ENCODE measurements at regions not wholly inside any gene's neighbourhood (a gene's known extent, or its start where the extent isn't known, plus 50 kb on each side); places are given as distances from the start of the nearest gene placed in this dataset.
"Not testable (repeated sequence)": the region's sequence is repeated elsewhere in the genome, so short reads cannot be mapped to it uniquely, and the experiment has no call there.

GRCh38 chr1:147348592-147348991, 106.1 kb downstream of the CHD1L start:
- not testable (repeated sequence) for H3K4me3 ChIP-seq (ENCODE audit: low read length); H3K36me3 ChIP-seq (ENCODE audit: insufficient read depth, low read length); H3K9ac ChIP-seq (ENCODE audit: low read depth, low read length); H3K27me3 ChIP-seq (ENCODE audit: insufficient read depth, low read length); H3K4me1 ChIP-seq (ENCODE audit: insufficient read depth, low read length); H3K9me3 ChIP-seq (ENCODE audit: insufficient read depth, low read depth, low read length); H3K27ac ChIP-seq (ENCODE audit: low read depth, low read length)
- WGBS: 93% methylated on average over 3 of the region's 8 CpGs

- Histone ChIP-seq H3K27me3 (ENCODE audit: insufficient read depth, low read length) (no peaks in the 10 kb centered on the region), H3K36me3 (ENCODE audit: insufficient read depth, low read length) (no peaks in the 10 kb centered on the region), H3K4me1 (ENCODE audit: insufficient read depth, low read length) (no peaks in the 10 kb centered on the region), H3K4me3 (ENCODE audit: low read length) (no peak overlapping the region), H3K9ac (ENCODE audit: low read depth, low read length) (no peak overlapping the region), H3K9me3 (ENCODE audit: insufficient read depth, low read depth, low read length) (no peaks in the 10 kb centered on the region), H3K27ac (ENCODE audit: low read depth, low read length) (no peak overlapping the region)
- WGBS: 86% methylated on average over 1 of the region's 1 CpG
Observed at GRCh38 chr1:147349533-147349932, 107.0 kb downstream of the CHD1L start.

- Histone ChIP-seq H3K27ac (ENCODE audit: low read depth, low read length) (no peak overlapping the region), H3K27me3 (ENCODE audit: insufficient read depth, low read length) (no peaks in the 10 kb centered on the region), H3K9ac (ENCODE audit: low read depth, low read length) (no peak overlapping the region), H3K9me3 (ENCODE audit: insufficient read depth, low read depth, low read length) (no peaks in the 10 kb centered on the region), H3K36me3 (ENCODE audit: insufficient read depth, low read length) (no peaks in the 10 kb centered on the region), H3K4me3 (ENCODE audit: low read length) (no peak overlapping the region), H3K4me1 (ENCODE audit: insufficient read depth, low read length) (no peaks in the 10 kb centered on the region)
- 89% methylated on average over 3 of the region's 3 CpGs for WGBS
Observed at GRCh38 chr1:147351140-147351835, 108.8 kb downstream of the CHD1L start.

- Histone ChIP-seq H3K27ac (ENCODE audit: low read depth, low read length) (no peak overlapping the region), H3K4me1 (ENCODE audit: insufficient read depth, low read length) (peaks cover 4% of the 10 kb centered on the region; the same call in 1 of the 2 replicates), H3K4me3 (ENCODE audit: low read length) (no peak overlapping the region), H3K9me3 (ENCODE audit: insufficient read depth, low read depth, low read length) (no peaks in the 10 kb centered on the region), H3K36me3 (ENCODE audit: insufficient read depth, low read length) (no peaks in the 10 kb centered on the region), H3K27me3 (ENCODE audit: insufficient read depth, low read length) (no peaks in the 10 kb centered on the region), H3K9ac (ENCODE audit: low read depth, low read length) (no peak overlapping the region)
- 84% methylated on average over 4 of the region's 4 CpGs for whole genome bisulfite sequencing
Observed at GRCh38 chr1:147377263-147378246, 135.1 kb downstream of the CHD1L start.

- Histone ChIP-seq H3K9me3 (ENCODE audit: insufficient read depth, low read depth, low read length) (no peaks in the 10 kb centered on the region), H3K36me3 (ENCODE audit: insufficient read depth, low read length) (no peaks in the 10 kb centered on the region), H3K4me1 (ENCODE audit: insufficient read depth, low read length) (peaks cover 4% of the 10 kb centered on the region; the same call in 1 of the 2 replicates), H3K9ac (ENCODE audit: low read depth, low read length) (no peak overlapping the region), H3K27ac (ENCODE audit: low read depth, low read length) (no peak overlapping the region), H3K27me3 (ENCODE audit: insufficient read depth, low read length) (no peaks in the 10 kb centered on the region), H3K4me3 (ENCODE audit: low read length) (no peak overlapping the region)
- WGBS: 96% methylated on average over 3 of the region's 3 CpGs
Observed at GRCh38 chr1:147379889-147380288, 137.4 kb downstream of the CHD1L start.

GRCh38 chr1:147384804-147385203, 142.3 kb downstream of the CHD1L start:
- Histone ChIP-seq H3K27ac (ENCODE audit: low read depth, low read length) (no peak overlapping the region), H3K4me3 (ENCODE audit: low read length) (no peak overlapping the region), H3K4me1 (ENCODE audit: insufficient read depth, low read length) (no peaks in the 10 kb centered on the region), H3K9ac (ENCODE audit: low read depth, low read length) (no peak overlapping the region), H3K36me3 (ENCODE audit: insufficient read depth, low read length) (no peaks in the 10 kb centered on the region), H3K9me3 (ENCODE audit: insufficient read depth, low read depth, low read length) (no peaks in the 10 kb centered on the region), H3K27me3 (ENCODE audit: insufficient read depth, low read length) (no peaks in the 10 kb centered on the region)
- 76% methylated on average over 2 of the region's 2 CpGs for WGBS

GRCh38 chr1:147388969-147389368, 146.5 kb downstream of the CHD1L start:
- no peaks in the 10 kb centered on the region for H3K36me3 ChIP-seq (ENCODE audit: insufficient read depth, low read length)
- no peak overlapping the region for H3K4me3 ChIP-seq (ENCODE audit: low read length)
- H3K27me3 ChIP-seq (ENCODE audit: insufficient read depth, low read length): no peaks in the 10 kb centered on the region
- H3K27ac ChIP-seq (ENCODE audit: low read depth, low read length): no peak overlapping the region
- peaks cover 10% of the 10 kb centered on the region for H3K9me3 ChIP-seq (ENCODE audit: insufficient read depth, low read depth, low read length)
- H3K9ac ChIP-seq (ENCODE audit: low read depth, low read length): no peak overlapping the region
- WGBS: 91% methylated on average over 4 of the region's 4 CpGs
- H3K4me1 ChIP-seq (ENCODE audit: insufficient read depth, low read length): no peaks in the 10 kb centered on the region

GRCh38 chr1:147389532-147390184, 147.2 kb downstream of the CHD1L start:
- no peaks in the 10 kb centered on the region for H3K4me1 ChIP-seq (ENCODE audit: insufficient read depth, low read length)
- H3K9ac ChIP-seq (ENCODE audit: low read depth, low read length): no peak overlapping the region
- no peak overlapping the region for H3K4me3 ChIP-seq (ENCODE audit: low read length)
- H3K27me3 ChIP-seq (ENCODE audit: insufficient read depth, low read length): no peaks in the 10 kb centered on the region
- 81% methylated on average over 8 of the region's 8 CpGs for WGBS
- peaks cover 10% of the 10 kb centered on the region for H3K9me3 ChIP-seq (ENCODE audit: insufficient read depth, low read depth, low read length)
- H3K36me3 ChIP-seq (ENCODE audit: insufficient read depth, low read length): no peaks in the 10 kb centered on the region
- H3K27ac ChIP-seq (ENCODE audit: low read depth, low read length): no peak overlapping the region

- Histone ChIP-seq H3K36me3 (ENCODE audit: insufficient read depth, low read length) (no peaks in the 10 kb centered on the region), H3K9ac (ENCODE audit: low read depth, low read length) (no peak overlapping the region), H3K27me3 (ENCODE audit: insufficient read depth, low read length) (no peaks in the 10 kb centered on the region), H3K4me3 (ENCODE audit: low read length) (no peak overlapping the region), H3K4me1 (ENCODE audit: insufficient read depth, low read length) (no peaks in the 10 kb centered on the region), H3K9me3 (ENCODE audit: insufficient read depth, low read depth, low read length) (peaks cover 10% of the 10 kb centered on the region), H3K27ac (ENCODE audit: low read depth, low read length) (no peak overlapping the region)
- 17% methylated on average over 3 of the region's 3 CpGs for WGBS
Observed at GRCh38 chr1:147390185-147390542, 147.7 kb downstream of the CHD1L start.

- Histone ChIP-seq H3K4me1 (ENCODE audit: insufficient read depth, low read length) (no peaks in the 10 kb centered on the region), H3K9me3 (ENCODE audit: insufficient read depth, low read depth, low read length) (peaks cover 10% of the 10 kb centered on the region), H3K4me3 (ENCODE audit: low read length) (no peak overlapping the region), H3K36me3 (ENCODE audit: insufficient read depth, low read length) (no peaks in the 10 kb centered on the region), H3K9ac (ENCODE audit: low read depth, low read length) (no peak overlapping the region), H3K27me3 (ENCODE audit: insufficient read depth, low read length) (no peaks in the 10 kb centered on the region), H3K27ac (ENCODE audit: low read depth, low read length) (no peak overlapping the region)
- WGBS: 87% methylated on average over 7 of the region's 8 CpGs
Observed at GRCh38 chr1:147391114-147391513, 148.6 kb downstream of the CHD1L start.
